SK-N-SH (cell line): ENCODE measurements at regions not wholly inside any gene's neighbourhood (a gene's known extent, or its start where the extent isn't known, plus 50 kb on each side); places are given as distances from the start of the nearest gene placed in this dataset.

ENCODE experiments used
- CHD2 ChIP-seq: fragments of 150-350 bp; IDR thresholded peaks from 2 replicates; pipeline ENCODE4 v1.6.1; 2018; ENCODE audit warnings: low read length; ENCODE audit not compliant: partially characterized antibody
- POLR2AphosphoS5 ChIP-seq: IDR thresholded peaks from 2 replicates; pipeline ENCODE4 v1.6.1; 2012; ENCODE audit warnings: low read depth, low read length
- RCOR1 ChIP-seq: fragments of 150-350 bp; IDR thresholded peaks from 2 replicates; pipeline ENCODE4 v1.6.1; 2017; ENCODE audit warnings: antibody characterized with exemption, low read length
- YY1 ChIP-seq: IDR thresholded peaks from 2 replicates; pipeline ENCODE4 v1.4.0; 2012; ENCODE audit warnings: low read depth, mild to moderate bottlenecking
- TF ChIP-seq, protein P1 (sequence below): fragments of 200-600 bp; sonication (generic); IDR thresholded peaks from 2 replicates; pipeline ENCODE4 v1.6.1; 2017; ENCODE audit warnings: antibody characterized with exemption, mild to moderate bottlenecking, moderate library complexity

DNA sequence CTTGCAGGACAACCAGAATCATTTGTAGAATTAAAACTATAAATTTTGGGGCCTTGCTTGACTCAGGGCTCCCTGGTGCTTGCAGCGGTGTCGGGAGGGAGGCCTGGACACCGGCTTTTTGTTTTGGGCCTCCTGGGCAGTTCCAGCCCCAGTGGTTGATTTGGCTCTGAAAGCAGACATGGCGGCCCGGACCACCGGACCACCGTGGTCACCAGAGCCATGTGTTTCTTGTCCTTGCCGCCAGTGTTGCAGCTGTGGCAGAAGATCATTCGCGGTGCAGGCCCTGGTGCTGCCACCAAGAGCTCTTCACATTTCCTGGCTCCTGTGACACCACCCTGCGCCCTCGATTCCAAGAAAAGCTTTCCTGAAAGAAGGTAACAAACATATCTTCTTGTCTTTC lies 484.8 kb downstream of the BRINP3 start:
- TF ChIP-seq, protein P1, sequence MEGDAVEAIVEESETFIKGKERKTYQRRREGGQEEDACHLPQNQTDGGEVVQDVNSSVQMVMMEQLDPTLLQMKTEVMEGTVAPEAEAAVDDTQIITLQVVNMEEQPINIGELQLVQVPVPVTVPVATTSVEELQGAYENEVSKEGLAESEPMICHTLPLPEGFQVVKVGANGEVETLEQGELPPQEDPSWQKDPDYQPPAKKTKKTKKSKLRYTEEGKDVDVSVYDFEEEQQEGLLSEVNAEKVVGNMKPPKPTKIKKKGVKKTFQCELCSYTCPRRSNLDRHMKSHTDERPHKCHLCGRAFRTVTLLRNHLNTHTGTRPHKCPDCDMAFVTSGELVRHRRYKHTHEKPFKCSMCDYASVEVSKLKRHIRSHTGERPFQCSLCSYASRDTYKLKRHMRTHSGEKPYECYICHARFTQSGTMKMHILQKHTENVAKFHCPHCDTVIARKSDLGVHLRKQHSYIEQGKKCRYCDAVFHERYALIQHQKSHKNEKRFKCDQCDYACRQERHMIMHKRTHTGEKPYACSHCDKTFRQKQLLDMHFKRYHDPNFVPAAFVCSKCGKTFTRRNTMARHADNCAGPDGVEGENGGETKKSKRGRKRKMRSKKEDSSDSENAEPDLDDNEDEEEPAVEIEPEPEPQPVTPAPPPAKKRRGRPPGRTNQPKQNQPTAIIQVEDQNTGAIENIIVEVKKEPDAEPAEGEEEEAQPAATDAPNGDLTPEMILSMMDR = no peak
- TF ChIP-seq POLR2AphosphoS5 (no peak), CHD2 (no peak), RCOR1 (no peak), YY1 (no peak)
